ENCODE measurements at regions not wholly inside any gene's neighbourhood (a gene's known extent, or its start where the extent isn't known, plus 50 kb on each side); places are given as distances from the start of the nearest gene placed in this dataset.

GRCh38 chr3:124442463-124442862, 287.8 kb upstream of the UMPS start:
- TF ChIP-seq CTCF (IDR thresholded peaks at IDR 0.05; ENCODE audit: low read depth, low read length, poor library complexity, severe bottlenecking) (no peak), EZH2phosphoT487 (IDR thresholded peaks at IDR 0.05; ENCODE audit: borderline replicate concordance, low read length) (no peak)

All from DOHH2 (cell line).